NCI-H82 (cell line): ENCODE measurements at regions not wholly inside any gene's neighbourhood (a gene's known extent, or its start where the extent isn't known, plus 50 kb on each side); places are given as distances from the start of the nearest gene placed in this dataset.
"Not testable (repeated sequence)": the region's sequence is repeated elsewhere in the genome, so short reads cannot be mapped to it uniquely, and the experiment has no call there.

ENCODE experiments used
- DNase-seq: peaks from one replicate; lab custom pipeline; 2025; lab: John Stamatoyannopoulos, UW

GRCh38 chr7:109467729-109468128 is 898.1 kb downstream of the DNAJB9 start:
- DNase-seq: not testable (repeated sequence)

GRCh38 chr7:109473172-109473571 is 903.5 kb downstream of the DNAJB9 start:
- DNase-seq: no peak

- DNase-seq: no peak
Observed at GRCh38 chr7:109476409-109476808, 906.7 kb downstream of the DNAJB9 start.

- peak; percentile 22 for DNase-seq
Observed at GRCh38 chr7:109479388-109479787, 909.7 kb downstream of the DNAJB9 start.

- not testable (repeated sequence) for DNase-seq
Observed at GRCh38 chr7:109490607-109491006, 920.9 kb downstream of the DNAJB9 start.

GRCh38 chr7:109497053-109497452 is 927.4 kb downstream of the DNAJB9 start:
- no peak for DNase-seq

GRCh38 chr7:109498131-109498530 is 928.5 kb downstream of the DNAJB9 start:
- no peak for DNase-seq

- no peak for DNase-seq
Observed at GRCh38 chr7:109503421-109503820, 933.7 kb downstream of the DNAJB9 start.

- peak; percentile 14 for DNase-seq
Observed at GRCh38 chr7:109522585-109522984, 952.9 kb downstream of the DNAJB9 start.

GRCh38 chr7:109527833-109528232 is 958.2 kb downstream of the DNAJB9 start:
- DNase-seq: no peak

- no peak for DNase-seq
Observed at GRCh38 chr7:109529712-109530111, 960.0 kb downstream of the DNAJB9 start.

- DNase-seq: no peak
Observed at GRCh38 chr7:109532262-109532992, 962.8 kb downstream of the DNAJB9 start.

- DNase-seq: no peak
Observed at GRCh38 chr7:109545686-109546085, 976.0 kb downstream of the DNAJB9 start.

- peak; percentile 73 for DNase-seq
Observed at GRCh38 chr7:109549471-109550193, 980.0 kb downstream of the DNAJB9 start.

- no peak for DNase-seq
Observed at GRCh38 chr7:109552017-109552416, 982.3 kb downstream of the DNAJB9 start.

GRCh38 chr7:109577265-109577664 is 1007.6 kb downstream of the DNAJB9 start:
- DNase-seq: peak; percentile 1

- DNase-seq: no peak
Observed at GRCh38 chr7:109579901-109580300, 1010.2 kb downstream of the DNAJB9 start.

GRCh38 chr7:109582211-109582610 is 1012.5 kb downstream of the DNAJB9 start:
- DNase-seq: no peak

- not testable (repeated sequence) for DNase-seq
Observed at GRCh38 chr7:109596948-109597347, 1027.3 kb downstream of the DNAJB9 start.

GRCh38 chr7:109611656-109612055 is 1042.0 kb downstream of the DNAJB9 start:
- no peak for DNase-seq

- no peak for DNase-seq
Observed at GRCh38 chr7:109616551-109617069, 1046.9 kb downstream of the DNAJB9 start.

GRCh38 chr7:109622320-109622719 is 1052.6 kb downstream of the DNAJB9 start:
- no peak for DNase-seq

GRCh38 chr7:109632890-109633289 is 1063.2 kb downstream of the DNAJB9 start:
- not testable (repeated sequence) for DNase-seq
